DOHH2 (cell line): ENCODE measurements at regions not wholly inside any gene's neighbourhood (a gene's known extent, or its start where the extent isn't known, plus 50 kb on each side); places are given as distances from the start of the nearest gene placed in this dataset.

Experiments used
- H3F3A ChIP-seq: fragments of 200-600 bp; sonication (generic), shearing (Covaris generic); 2 replicates; pipeline ENCODE4 v1.6.0; 2016; ENCODE audit warnings: antibody characterized with exemption, mild to moderate bottlenecking; ENCODE audit not compliant: control insufficient read depth, insufficient read depth
- H3K27ac ChIP-seq: fragments of 200-600 bp; sonication (generic); 2 replicates; pipeline ENCODE4 v1.5.1; 2014; ENCODE audit warnings: low read depth, mild to moderate bottlenecking, low read length, moderate library complexity
- H3K27me3 ChIP-seq: fragments of 200-600 bp; sonication (generic); 2 replicates; pipeline ENCODE4 v1.6.1; 2014; ENCODE audit warnings: mild to moderate bottlenecking, low read length, mixed read lengths; ENCODE audit not compliant: control insufficient read depth
- H3K36me3 ChIP-seq: fragments of 200-600 bp; sonication (generic); 2 replicates; pipeline ENCODE4 v1.6.1; 2014; ENCODE audit warnings: mild to moderate bottlenecking, low read length, moderate library complexity, mixed read lengths; ENCODE audit not compliant: control insufficient read depth
- H3K4me1 ChIP-seq: fragments of 200-600 bp; sonication (generic); 2 replicates; pipeline ENCODE4 v1.6.1; 2014; ENCODE audit warnings: mild to moderate bottlenecking, low read length, mixed read lengths; ENCODE audit not compliant: control insufficient read depth
- H3K4me2 ChIP-seq: fragments of 200-600 bp; sonication (generic); 2 replicates; pipeline ENCODE4 v1.6.0; 2014; ENCODE audit warnings: mild to moderate bottlenecking, low read length, moderate library complexity
- H3K4me3 ChIP-seq: fragments of 200-600 bp; sonication (generic); 2 replicates; pipeline ENCODE4 v1.5.1; 2014; ENCODE audit warnings: mild to moderate bottlenecking, low read length, mixed read lengths
- H3K79me2 ChIP-seq: fragments of 200-600 bp; sonication (generic); 2 replicates; pipeline ENCODE4 v1.6.1; 2014; ENCODE audit warnings: mild to moderate bottlenecking, low read length, mixed read lengths; ENCODE audit not compliant: control insufficient read depth
- H3K9me2 ChIP-seq: fragments of 200-600 bp; sonication (generic); replicated peaks from 2 replicates; pipeline ENCODE4 v1.6.1; 2014; ENCODE audit warnings: mild to moderate bottlenecking, low read length, mixed read lengths; ENCODE audit not compliant: control insufficient read depth
- H3K9me3 ChIP-seq: fragments of 200-600 bp; sonication (generic); 2 replicates; pipeline ENCODE4 v1.6.1; 2014; ENCODE audit warnings: antibody characterized with exemption, low read length, mixed read lengths; ENCODE audit not compliant: control insufficient read depth, insufficient read depth
- H4K20me1 ChIP-seq: fragments of 200-600 bp; sonication (generic); 2 replicates; pipeline ENCODE4 v1.6.0; 2014; ENCODE audit warnings: low read depth, mild to moderate bottlenecking, antibody characterized with exemption, low read length, moderate library complexity; ENCODE audit not compliant: control insufficient read depth, insufficient read depth
- CTCF ChIP-seq: fragments of 200-600 bp; sonication (generic); IDR thresholded peaks from one replicate; pipeline ENCODE4 v1.5.1; 2014; ENCODE audit warnings: antibody characterized with exemption, mild to moderate bottlenecking, low read depth, low read length; ENCODE audit not compliant: poor library complexity, severe bottlenecking
- EZH2phosphoT487 ChIP-seq: fragments of 200-600 bp; sonication (generic); IDR thresholded peaks from 2 replicates; pipeline ENCODE4 v1.6.1; 2017; ENCODE audit warnings: borderline replicate concordance, mild to moderate bottlenecking, antibody characterized with exemption, low read length, moderate library complexity, mixed read lengths

DNA sequence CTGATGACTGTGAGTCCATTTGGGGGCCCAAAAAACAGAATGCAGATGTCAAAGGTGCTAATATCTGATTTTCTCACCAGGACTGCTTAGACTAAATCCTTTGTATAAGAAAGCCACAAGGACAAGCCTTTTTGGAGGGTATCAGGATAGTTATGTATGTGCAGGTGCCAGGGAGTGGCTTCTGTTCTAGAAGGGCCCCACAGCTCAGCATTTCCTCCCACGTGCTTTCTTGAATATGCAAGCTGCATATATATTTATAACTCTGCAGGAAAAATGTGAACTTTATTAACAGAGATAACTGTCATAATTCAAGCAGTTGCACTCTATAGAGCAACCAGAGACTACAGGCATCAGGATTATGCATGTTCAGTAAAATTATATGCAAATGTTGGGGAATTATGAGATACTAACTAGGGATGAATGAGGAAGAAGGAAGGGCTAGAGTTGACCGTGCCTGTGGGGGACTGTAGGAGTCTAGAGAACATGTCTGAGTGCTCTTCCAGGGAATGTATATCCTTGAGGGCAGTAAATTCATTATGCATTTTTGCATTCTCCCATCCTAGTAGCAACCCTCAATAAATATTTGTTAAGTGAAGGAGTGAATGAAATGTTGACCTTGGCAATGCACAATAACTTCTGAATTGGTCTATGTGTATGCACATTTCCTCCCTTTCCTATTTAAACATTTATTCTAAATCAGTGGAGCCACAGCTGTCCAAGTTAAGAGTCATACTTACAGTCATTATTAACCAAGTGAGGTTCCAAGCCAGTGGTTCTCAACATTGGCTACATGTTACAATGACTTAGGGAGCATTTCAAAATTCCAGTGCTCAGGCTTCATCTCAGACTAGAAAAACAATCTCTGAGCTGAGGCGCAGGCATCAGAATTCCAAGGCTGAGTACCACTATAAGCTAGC lies 94.8 kb upstream of the ANKRD28 start:
- H3K4me2 ChIP-seq: peak overlapping the region; percentile 22
- H3K27me3 ChIP-seq: no peaks in the 10 kb centered on the region
- TF ChIP-seq CTCF (no peak), EZH2phosphoT487 (no peak)
- no peaks in the 10 kb centered on the region for H3K79me2 ChIP-seq
- no peak overlapping the region for H3K4me3 ChIP-seq
- no peak overlapping the region for H3K27ac ChIP-seq
- no peaks in the 10 kb centered on the region for H3K9me2 ChIP-seq
- no peaks in the 10 kb centered on the region for H3F3A ChIP-seq
- no peaks in the 10 kb centered on the region; the same call in 1 of the 2 replicates for H3K9me3 ChIP-seq
- H3K4me1 ChIP-seq: peaks cover 10% of the 10 kb centered on the region
- no peaks in the 10 kb centered on the region for H3K36me3 ChIP-seq
- no peaks in the 10 kb centered on the region for H4K20me1 ChIP-seq

DNA sequence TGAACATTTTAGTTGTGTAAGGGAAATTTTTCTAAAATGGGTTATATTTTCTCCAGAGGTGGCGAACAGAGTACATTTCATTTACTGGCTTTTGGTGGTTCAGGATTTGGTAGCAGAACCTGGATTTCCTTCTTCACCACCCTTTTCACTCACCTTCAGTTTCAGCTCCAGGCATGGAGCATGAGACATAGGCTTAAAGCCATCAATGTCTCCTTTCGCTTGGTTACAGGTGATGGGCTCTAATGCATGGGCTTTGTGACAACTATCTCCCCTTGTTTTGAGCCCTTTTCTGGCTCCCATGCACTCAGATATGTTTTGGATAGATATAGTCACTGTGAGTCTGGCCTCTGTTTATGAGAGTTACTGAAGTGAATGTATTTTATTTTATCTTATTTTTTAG lies 96.6 kb upstream of the ANKRD28 start:
- Histone ChIP-seq H3F3A (no peaks in the 10 kb centered on the region), H3K9me2 (no peaks in the 10 kb centered on the region), H3K36me3 (no peaks in the 10 kb centered on the region), H3K4me3 (no peak overlapping the region), H4K20me1 (no peaks in the 10 kb centered on the region), H3K4me2 (no peak overlapping the region), H3K4me1 (peaks cover 10% of the 10 kb centered on the region), H3K27ac (no peak overlapping the region), H3K79me2 (no peaks in the 10 kb centered on the region), H3K9me3 (no peaks in the 10 kb centered on the region), H3K27me3 (no peaks in the 10 kb centered on the region)
- TF ChIP-seq CTCF (no peak), EZH2phosphoT487 (no peak)

DNA sequence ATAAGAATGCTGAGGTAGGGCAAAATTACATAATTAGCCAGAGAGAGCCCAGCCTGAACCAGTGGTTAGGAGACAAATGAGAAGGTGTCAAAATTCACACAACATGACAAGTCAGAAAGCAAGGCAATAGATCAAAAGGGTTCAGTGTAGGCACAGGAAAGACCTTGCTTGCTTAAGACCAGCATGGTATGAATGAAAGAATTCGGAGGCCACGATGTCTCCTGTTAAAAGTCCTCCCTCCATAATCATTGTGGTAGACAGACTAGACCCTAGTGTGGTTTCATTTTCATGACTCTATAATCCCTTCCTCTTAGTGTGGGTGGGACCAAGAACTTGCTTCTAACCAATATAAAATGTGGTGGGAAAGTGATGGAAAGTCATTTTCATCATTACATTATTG lies 98.7 kb upstream of the ANKRD28 start:
- Histone ChIP-seq H3K4me1 (peaks cover 10% of the 10 kb centered on the region), H3K79me2 (no peaks in the 10 kb centered on the region), H3K9me3 (no peaks in the 10 kb centered on the region), H3F3A (no peaks in the 10 kb centered on the region), H4K20me1 (no peaks in the 10 kb centered on the region), H3K9me2 (no peaks in the 10 kb centered on the region), H3K27ac (no peak overlapping the region), H3K4me3 (no peak overlapping the region), H3K27me3 (no peaks in the 10 kb centered on the region), H3K36me3 (no peaks in the 10 kb centered on the region), H3K4me2 (no peak overlapping the region)
- TF ChIP-seq EZH2phosphoT487 (no peak), CTCF (no peak)
